Mesenchymal stem cell (in vitro differentiated cells and primary cell): ENCODE measurements at regions not wholly inside any gene's neighbourhood (a gene's known extent, or its start where the extent isn't known, plus 50 kb on each side); places are given as distances from the start of the nearest gene placed in this dataset.

Experiments used
- DNase-seq: peaks from one replicate; pipeline ENCODE4 v3.0.0-alpha.2; 2013
- H2AFZ ChIP-seq: one replicate; pipeline ENCODE4 v1.6.1; 2013; ENCODE audit warnings: low read depth, mild to moderate bottlenecking, control low read depth, inconsistent platforms, low read length, moderate library complexity
- H2AK5ac ChIP-seq: 2 replicates; pipeline ENCODE4 v1.6.1; 2013; ENCODE audit warnings: low read length, moderate library complexity, mild to moderate bottlenecking, inconsistent platforms; ENCODE audit not compliant: severe bottlenecking
- H2BK120ac ChIP-seq: one replicate; pipeline ENCODE4 v1.6.1; 2013; ENCODE audit warnings: low read depth, mild to moderate bottlenecking, inconsistent platforms, low read length, moderate library complexity
- H2BK12ac ChIP-seq, 2 experiments: one replicate each; pipeline ENCODE4 v1.6.1; 2013; ENCODE audit warnings: inconsistent platforms in 2 of 2, low read length in 2 of 2, mild to moderate bottlenecking in 2 of 2, moderate library complexity in 2 of 2, control low read depth in 1 of 2
- H2BK15ac ChIP-seq: one replicate; pipeline ENCODE4 v1.6.1; 2013; ENCODE audit warnings: mild to moderate bottlenecking, low read depth, inconsistent platforms; ENCODE audit not compliant: poor library complexity, severe bottlenecking
- H2BK5ac ChIP-seq: 2 replicates; pipeline ENCODE4 v1.6.1; 2013; ENCODE audit warnings: low read depth, mild to moderate bottlenecking, low read length, control low read depth, inconsistent platforms; ENCODE audit not compliant: poor library complexity, severe bottlenecking
- H3K14ac ChIP-seq, 2 experiments: one replicate each; pipeline ENCODE4 v1.6.1; 2013; ENCODE audit warnings: inconsistent platforms in 2 of 2, low read length in 2 of 2, control low read depth in 1 of 2, mild to moderate bottlenecking in 1 of 2, moderate library complexity in 1 of 2
- H3K18ac ChIP-seq, 2 experiments: one replicate each; pipeline ENCODE4 v1.6.1; 2013; ENCODE audit warnings: inconsistent platforms in 2 of 2, low read length in 2 of 2, control low read depth in 1 of 2, low read depth in 1 of 2, mild to moderate bottlenecking in 1 of 2
- H3K23ac ChIP-seq, 2 experiments: one replicate each; pipeline ENCODE4 v1.6.1; 2013; ENCODE audit warnings: inconsistent platforms in 2 of 2, low read length in 2 of 2, mild to moderate bottlenecking in 2 of 2, moderate library complexity in 2 of 2, control low read depth in 1 of 2
- H3K27ac ChIP-seq: 2 replicates; pipeline ENCODE4 v1.5.1; 2013; ENCODE audit warnings: mild to moderate bottlenecking, moderate library complexity, low read length, control low read depth, inconsistent platforms; ENCODE audit not compliant: poor library complexity, severe bottlenecking
- H3K27me3 ChIP-seq, 2 experiments: 2 replicates each; pipeline versions ENCODE4 v1.6.1 to v1.7.0; 2013; ENCODE audit warnings: low read length in 2 of 2, mild to moderate bottlenecking in 2 of 2, moderate library complexity in 2 of 2, control low read depth in 1 of 2, inconsistent platforms in 1 of 2; ENCODE audit not compliant: control insufficient read depth in 1 of 2, insufficient read depth in 1 of 2
- H3K36me3 ChIP-seq, 2 experiments: 2 replicates each; pipeline versions ENCODE4 v1.6.1 to v1.7.0; 2013; ENCODE audit warnings: low read length in 2 of 2, control low read depth in 1 of 2, inconsistent platforms in 1 of 2, low read depth in 1 of 2, mild to moderate bottlenecking in 1 of 2; ENCODE audit not compliant: insufficient read depth in 2 of 2, control insufficient read depth in 1 of 2
- H3K4ac ChIP-seq, 2 experiments: one replicate each; pipeline ENCODE4 v1.6.1; 2013; ENCODE audit warnings: inconsistent platforms in 2 of 2, low read length in 2 of 2, mild to moderate bottlenecking in 2 of 2, moderate library complexity in 2 of 2, control low read depth in 1 of 2, low read depth in 1 of 2
- H3K4me1 ChIP-seq: 2 replicates; pipeline ENCODE4 v1.6.1; 2013; ENCODE audit warnings: low read depth, low read length, control low read depth; ENCODE audit not compliant: control insufficient read depth, insufficient read depth
- H3K4me2 ChIP-seq: 2 replicates; pipeline ENCODE4 v1.6.1; 2013; ENCODE audit warnings: low read length, mild to moderate bottlenecking, inconsistent platforms; ENCODE audit not compliant: poor library complexity, severe bottlenecking
- H3K4me3 ChIP-seq, 2 experiments: 2 replicates each; pipeline versions ENCODE4 v1.5.1 to v1.7.0; 2013; ENCODE audit warnings: low read length in 2 of 2, mild to moderate bottlenecking in 2 of 2, control low read depth in 1 of 2, low read depth in 1 of 2; ENCODE audit not compliant: insufficient read depth in 1 of 2
- H3K79me1 ChIP-seq: replicated peaks from 2 replicates; pipeline ENCODE4 v1.6.1; 2013; ENCODE audit warnings: mild to moderate bottlenecking, control low read depth, low read length, inconsistent platforms; ENCODE audit not compliant: poor library complexity, severe bottlenecking
- H3K9ac ChIP-seq: 2 replicates; pipeline ENCODE4 v1.7.0; 2013; ENCODE audit warnings: mild to moderate bottlenecking, low read length, moderate library complexity
- H3K9me3 ChIP-seq: 2 replicates; pipeline ENCODE4 v1.7.0; 2013; ENCODE audit warnings: mild to moderate bottlenecking, low read length; ENCODE audit not compliant: control insufficient read depth
- H4K8ac ChIP-seq: one replicate; pipeline ENCODE4 v1.6.1; 2013; ENCODE audit warnings: inconsistent platforms, mild to moderate bottlenecking, low read length, moderate library complexity
- H4K91ac ChIP-seq: one replicate; pipeline ENCODE4 v1.6.1; 2013; ENCODE audit warnings: mild to moderate bottlenecking, low read length, inconsistent platforms
- WGBS: methylation state at CpG from one replicate; pipeline ENCODE4 v1.1.7; 2013; ENCODE audit warnings: mixed read lengths; 5-methylcytosine and 5-hydroxymethylcytosine counted together

DNA sequence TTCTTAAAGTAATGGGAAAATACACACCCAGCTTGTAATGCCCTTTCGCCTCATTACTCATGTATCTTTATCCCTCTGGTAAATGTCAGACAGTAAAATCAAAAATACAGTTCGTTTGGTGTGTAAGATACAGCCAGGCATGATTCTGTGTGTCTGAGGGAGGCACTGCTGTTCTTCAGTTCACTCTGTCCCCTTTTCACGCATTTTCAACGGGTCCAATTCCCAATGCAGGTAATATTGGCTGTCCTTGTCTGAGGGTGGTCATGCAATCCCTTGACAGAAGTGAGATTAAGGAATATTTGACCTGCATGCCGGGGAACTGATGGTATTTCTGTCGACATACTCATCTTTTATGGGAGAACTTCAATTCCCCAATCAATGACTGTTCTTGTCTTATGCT lies 587.2 kb upstream of the NXPH2 start:
- no peak overlapping the region for H3K9ac ChIP-seq
- no peak for DNase-seq
- H3K4me1 ChIP-seq: no peaks in the 10 kb centered on the region
- H4K91ac ChIP-seq: no peak overlapping the region
- no peak overlapping the region for H2BK120ac ChIP-seq
- H3K27me3 ChIP-seq: no peaks in the 10 kb centered on the region
- H2AFZ ChIP-seq: no peak overlapping the region
- no peak overlapping the region for H3K4me2 ChIP-seq
- no peak overlapping the region for H2BK5ac ChIP-seq
- WGBS: 57% methylated on average over 4 of the region's 6 CpGs
- H2BK12ac ChIP-seq: no peak overlapping the region
- H2AK5ac ChIP-seq: no peak overlapping the region
- H3K18ac ChIP-seq: no peak overlapping the region
- H4K8ac ChIP-seq: no peak overlapping the region
- H3K23ac ChIP-seq: no peak overlapping the region
- peaks cover 7% of the 10 kb centered on the region for H3K9me3 ChIP-seq
- H3K14ac ChIP-seq: no peak overlapping the region
- no peaks in the 10 kb centered on the region for H3K36me3 ChIP-seq
- H3K4ac ChIP-seq: no peak overlapping the region
- H3K4me3 ChIP-seq: no peak overlapping the region
- H3K79me1 ChIP-seq: no peaks in the 10 kb centered on the region
- H3K27ac ChIP-seq: no peak overlapping the region
- H2BK15ac ChIP-seq: no peak overlapping the region

- Histone ChIP-seq H3K4me3 (no peak overlapping the region), H2BK5ac (no peak overlapping the region), H3K4me2 (no peak overlapping the region), H3K27ac (no peak overlapping the region), H3K79me1 (no peaks in the 10 kb centered on the region), H4K8ac (no peak overlapping the region), H3K9me3 (peaks cover 4% of the 10 kb centered on the region), H3K27me3 (no peaks in the 10 kb centered on the region), H2BK12ac (no peak overlapping the region), H4K91ac (no peak overlapping the region), H3K14ac (no peak overlapping the region), H3K4me1 (no peaks in the 10 kb centered on the region), H2BK15ac (no peak overlapping the region), H2AFZ (no peak overlapping the region), H3K9ac (no peak overlapping the region), H3K36me3 (no peaks in the 10 kb centered on the region), H3K18ac (no peak overlapping the region), H3K23ac (no peak overlapping the region), H2BK120ac (no peak overlapping the region), H2AK5ac (no peak overlapping the region), H3K4ac (no peak overlapping the region)
- no peak for DNase-seq
- WGBS: 100% methylated on average over 1 of the region's 2 CpGs
Measured at GRCh38 chr2:139366681-139367080, 586.5 kb upstream of the NXPH2 start.

DNA sequence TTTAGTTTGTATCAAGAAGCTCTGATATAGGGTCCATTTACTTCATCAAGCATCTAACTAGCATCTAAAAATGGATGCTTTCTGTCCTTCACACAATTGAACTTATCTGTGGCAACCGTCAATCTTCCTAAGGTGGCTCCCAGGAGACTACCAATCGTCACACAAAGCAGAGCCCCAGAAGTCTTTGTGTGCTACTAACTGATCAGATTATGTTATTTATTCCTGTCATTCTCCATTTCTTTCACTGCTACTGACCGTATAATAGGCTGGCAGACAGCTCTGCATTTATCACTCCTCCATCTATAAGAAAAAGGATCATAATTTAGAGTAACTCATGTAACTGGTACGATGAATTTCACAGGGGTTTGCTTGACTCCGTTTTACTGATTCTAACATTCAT lies 585.0 kb upstream of the NXPH2 start:
- Histone ChIP-seq H3K4me2 (no peak overlapping the region), H3K4me3 (no peak overlapping the region), H3K18ac (no peak overlapping the region), H3K36me3 (no peaks in the 10 kb centered on the region), H4K8ac (no peak overlapping the region), H3K9me3 (peaks cover 3% of the 10 kb centered on the region), H2BK5ac (no peak overlapping the region), H3K27ac (no peak overlapping the region), H3K79me1 (no peaks in the 10 kb centered on the region), H3K14ac (no peak overlapping the region), H3K27me3 (no peaks in the 10 kb centered on the region), H2AK5ac (no peak overlapping the region), H2AFZ (no peak overlapping the region), H2BK12ac (no peak overlapping the region), H2BK120ac (no peak overlapping the region), H3K23ac (no peak overlapping the region), H3K9ac (no peak overlapping the region), H3K4me1 (no peaks in the 10 kb centered on the region), H4K91ac (no peak overlapping the region), H3K4ac (no peak overlapping the region), H2BK15ac (no peak overlapping the region)
- 91% methylated on average over 2 of the region's 5 CpGs for WGBS
- DNase-seq: no peak

GRCh38 chr2:139360654-139361053 lies 580.5 kb upstream of the NXPH2 start:
- H2BK12ac ChIP-seq: no peak overlapping the region
- H3K4ac ChIP-seq: no peak overlapping the region
- H3K36me3 ChIP-seq: no peaks in the 10 kb centered on the region
- H3K27me3 ChIP-seq: no peaks in the 10 kb centered on the region
- H2BK120ac ChIP-seq: no peak overlapping the region
- H2BK5ac ChIP-seq: no peak overlapping the region
- 78% methylated on average over 1 of the region's 1 CpG for WGBS
- no peaks in the 10 kb centered on the region for H3K79me1 ChIP-seq
- no peak overlapping the region for H2BK15ac ChIP-seq
- H2AK5ac ChIP-seq: no peak overlapping the region
- H4K91ac ChIP-seq: no peak overlapping the region
- peaks cover 1% of the 10 kb centered on the region for H3K4me1 ChIP-seq
- no peak overlapping the region for H3K23ac ChIP-seq
- H3K14ac ChIP-seq: no peak overlapping the region
- no peak overlapping the region for H3K4me2 ChIP-seq
- H3K27ac ChIP-seq: no peak overlapping the region
- H3K18ac ChIP-seq: no peak overlapping the region
- DNase-seq: no peak
- no peak overlapping the region for H2AFZ ChIP-seq
- H3K9ac ChIP-seq: no peak overlapping the region
- no peak overlapping the region for H3K4me3 ChIP-seq
- H3K9me3 ChIP-seq: no peaks in the 10 kb centered on the region
- no peak overlapping the region for H4K8ac ChIP-seq
